BE2C (cell line): ENCODE measurements at regions not wholly inside any gene's neighbourhood (a gene's known extent, or its start where the extent isn't known, plus 50 kb on each side); places are given as distances from the start of the nearest gene placed in this dataset.

Source experiments
- DNase-seq: peaks from one replicate; pipeline ENCODE4 v3.0.0-alpha.2; 2020
- H3K27me3 ChIP-seq: fragments of 250-450 bp; sonication (Bioruptor Pico); 2 replicates; pipeline ENCODE4 v1.5.1; 2020; ENCODE audit warnings: mild to moderate bottlenecking
- H3K36me3 ChIP-seq: fragments of 250-450 bp; sonication (Bioruptor Pico); 2 replicates; pipeline ENCODE4 v1.5.1; 2020; ENCODE audit warnings: mild to moderate bottlenecking
- H3K4me1 ChIP-seq: fragments of 250-450 bp; sonication (Bioruptor Pico); 2 replicates; pipeline ENCODE4 v1.5.1; 2020
- H3K4me3 ChIP-seq: 2 replicates; pipeline ENCODE4 v1.5.1; 2011; ENCODE audit warnings: low read depth, low read length
- H3K9me3 ChIP-seq: fragments of 250-450 bp; sonication (Bioruptor Pico); 2 replicates; pipeline ENCODE4 v1.5.1; 2020
- CTCF ChIP-seq: IDR thresholded peaks from 2 replicates; pipeline ENCODE4 v1.5.1; 2012; ENCODE audit warnings: mild to moderate bottlenecking, low read depth, low read length

- DNase-seq = no peak
- H3K36me3 ChIP-seq = no peaks in the 10 kb centered on the region
- no peak overlapping the region for H3K4me3 ChIP-seq
- H3K9me3 ChIP-seq = no peaks in the 10 kb centered on the region
- peak; percentile 41 for TF ChIP-seq CTCF
- no peaks in the 10 kb centered on the region for H3K27me3 ChIP-seq
- H3K4me1 ChIP-seq = no peaks in the 10 kb centered on the region
Measured at GRCh38 chr2:220053919-220054318, 426.5 kb downstream of the SLC4A3 start.

- no peak overlapping the region for H3K4me3 ChIP-seq
- H3K36me3 ChIP-seq = no peaks in the 10 kb centered on the region
- no peak for DNase-seq
- no peaks in the 10 kb centered on the region for H3K4me1 ChIP-seq
- H3K27me3 ChIP-seq = no peaks in the 10 kb centered on the region
- no peaks in the 10 kb centered on the region for H3K9me3 ChIP-seq
- TF ChIP-seq CTCF = no peak
Measured at GRCh38 chr2:220057391-220057790, 430.0 kb downstream of the SLC4A3 start.

GRCh38 chr2:220057916-220058315 is 430.5 kb downstream of the SLC4A3 start:
- Histone ChIP-seq H3K27me3 (no peaks in the 10 kb centered on the region), H3K36me3 (no peaks in the 10 kb centered on the region), H3K4me1 (no peaks in the 10 kb centered on the region), H3K9me3 (no peaks in the 10 kb centered on the region), H3K4me3 (no peak overlapping the region)
- TF ChIP-seq CTCF = no peak
- DNase-seq = no peak

GRCh38 chr2:220064111-220065030 is 436.9 kb downstream of the SLC4A3 start:
- no peak overlapping the region for H3K4me3 ChIP-seq
- TF ChIP-seq CTCF = no peak
- no peaks in the 10 kb centered on the region for H3K4me1 ChIP-seq
- H3K36me3 ChIP-seq = no peaks in the 10 kb centered on the region
- H3K27me3 ChIP-seq = no peaks in the 10 kb centered on the region
- H3K9me3 ChIP-seq = no peaks in the 10 kb centered on the region
- DNase-seq = no peak

- Histone ChIP-seq H3K9me3 (no peaks in the 10 kb centered on the region), H3K27me3 (no peaks in the 10 kb centered on the region), H3K36me3 (no peaks in the 10 kb centered on the region), H3K4me1 (no peaks in the 10 kb centered on the region), H3K4me3 (no peak overlapping the region)
- no peak for TF ChIP-seq CTCF
- no peak for DNase-seq
Measured at GRCh38 chr2:220065581-220065980, 438.2 kb downstream of the SLC4A3 start.

GRCh38 chr2:220068846-220069245 is 441.4 kb downstream of the SLC4A3 start:
- no peaks in the 10 kb centered on the region for H3K9me3 ChIP-seq
- DNase-seq = no peak
- no peaks in the 10 kb centered on the region for H3K4me1 ChIP-seq
- no peak overlapping the region for H3K4me3 ChIP-seq
- no peak for TF ChIP-seq CTCF
- H3K36me3 ChIP-seq = no peaks in the 10 kb centered on the region
- H3K27me3 ChIP-seq = no peaks in the 10 kb centered on the region
